Erythroblast (primary cell): ENCODE measurements at regions not wholly inside any gene's neighbourhood (a gene's known extent, or its start where the extent isn't known, plus 50 kb on each side); places are given as distances from the start of the nearest gene placed in this dataset.

ENCODE experiments used
- GATA1 ChIP-seq: IDR thresholded peaks from 2 replicates; pipeline ENCODE4 v1.6.1; 2011; ENCODE audit warnings: low read depth, mild to moderate bottlenecking, control low read depth, low read length, moderate library complexity
- POLR2A ChIP-seq: IDR thresholded peaks from 2 replicates; pipeline ENCODE4 v1.6.1; 2011; ENCODE audit warnings: mild to moderate bottlenecking, low read length

DNA sequence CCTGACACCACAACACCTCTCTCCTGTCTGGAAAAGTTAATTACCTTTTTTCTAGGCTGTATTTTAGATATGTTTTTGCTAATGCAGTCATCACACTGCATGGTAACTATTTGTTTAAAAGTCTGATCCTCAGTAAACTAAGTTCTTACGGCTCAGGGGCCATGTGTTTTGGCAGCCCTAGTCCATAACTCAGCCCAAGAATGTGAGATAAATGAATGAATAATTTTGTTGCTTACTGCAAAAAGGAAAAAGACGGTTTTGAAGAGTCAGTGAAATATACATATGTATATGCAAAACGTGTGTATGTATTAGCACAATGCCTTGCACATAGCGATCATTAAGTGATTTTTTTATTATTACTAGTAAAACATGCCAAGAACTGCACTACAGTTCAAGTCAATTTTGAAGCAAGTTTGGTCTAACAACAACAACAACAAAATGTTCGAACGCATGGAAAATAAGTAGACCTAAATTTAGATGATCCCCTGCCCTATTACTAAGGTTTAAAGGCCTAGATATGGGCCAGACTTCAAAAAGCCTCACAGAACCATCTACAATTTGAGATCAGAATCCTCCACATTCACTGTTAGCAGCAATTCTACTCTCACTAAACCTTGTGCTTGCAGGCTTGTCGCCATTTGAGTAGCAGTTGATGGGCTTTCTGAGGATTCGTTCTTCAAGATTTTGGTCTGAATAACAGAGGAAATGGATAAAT lies 140.0 kb downstream of the NDUFA12 start:
- TF ChIP-seq POLR2A = no peak
- TF ChIP-seq GATA1 = no peak
